Prostate gland (tissue), 2 donors: ENCODE measurements at regions not wholly inside any gene's neighbourhood (a gene's known extent, or its start where the extent isn't known, plus 50 kb on each side); places are given as distances from the start of the nearest gene placed in this dataset.

Experiments used
- DNase-seq: peaks from one replicate; pipeline ENCODE4 v3.0.0-alpha.2; 2019; ENCODE audit warnings: low spot score
- H3K27ac ChIP-seq, 2 donors: fragments of 200-600 bp; sonication (generic); 2 replicates each; pipeline ENCODE4 v1.5.1; 2017 to 2019
- H3K27me3 ChIP-seq: fragments of 200-600 bp; sonication (generic); replicated peaks from 2 replicates; pipeline ENCODE4 v1.5.1; 2019; ENCODE audit not compliant: insufficient read depth
- H3K36me3 ChIP-seq, 2 donors: fragments of 200-600 bp; sonication (generic); 1 replicate in 1 of 2; 2 replicates in 1 of 2; pipeline versions ENCODE4 v1.5.1 to v1.8.1; 2017 to 2019
- H3K4me1 ChIP-seq: fragments of 200-600 bp; sonication (generic); replicated peaks from 2 replicates; pipeline ENCODE4 v1.5.1; 2019
- H3K4me3 ChIP-seq, 2 donors: fragments of 200-600 bp; sonication (generic); 2 replicates each; pipeline ENCODE4 v1.5.1; 2017 to 2019
- H3K9me3 ChIP-seq: fragments of 200-600 bp; sonication (generic); 2 replicates; pipeline ENCODE4 v1.5.1; 2017
- POLR2A ChIP-seq: fragments of 450-650 bp; IDR thresholded peaks from one replicate; pipeline ENCODE4 v1.6.1; 2016; ENCODE audit warnings: antibody characterized with exemption, mild to moderate bottlenecking
- POLR2AphosphoS5 ChIP-seq: sonication (generic); formaldehyde crosslinking; IDR thresholded peaks from one replicate; pipeline ENCODE4 v1.6.1; 2017; ENCODE audit warnings: antibody characterized with exemption
- WGBS: methylation state at CpG from one replicate; pipeline ENCODE4 v1.1.5; 2018; 5-methylcytosine and 5-hydroxymethylcytosine counted together
- intact Hi-C: fragments of 100-400 bp; cut with DNase I; formaldehyde crosslinking; loops from one replicate; pipeline ENCODE4 v1.14.2; 2022
- TF ChIP-seq, protein P1 (sequence below), 4 experiments: fragments of 200-600 bp in 2 of 4; fragments of 450-650 bp in 2 of 4; sonication (generic) in 2 of 4; IDR thresholded peaks; 1 replicate in 3 of 4; 2 replicates in 1 of 4; pipeline ENCODE4 v1.5.1; 2016 to 2019; ENCODE audit warnings: antibody characterized with exemption in 4 of 4, mild to moderate bottlenecking in 2 of 4, moderate library complexity in 2 of 4

DNA sequence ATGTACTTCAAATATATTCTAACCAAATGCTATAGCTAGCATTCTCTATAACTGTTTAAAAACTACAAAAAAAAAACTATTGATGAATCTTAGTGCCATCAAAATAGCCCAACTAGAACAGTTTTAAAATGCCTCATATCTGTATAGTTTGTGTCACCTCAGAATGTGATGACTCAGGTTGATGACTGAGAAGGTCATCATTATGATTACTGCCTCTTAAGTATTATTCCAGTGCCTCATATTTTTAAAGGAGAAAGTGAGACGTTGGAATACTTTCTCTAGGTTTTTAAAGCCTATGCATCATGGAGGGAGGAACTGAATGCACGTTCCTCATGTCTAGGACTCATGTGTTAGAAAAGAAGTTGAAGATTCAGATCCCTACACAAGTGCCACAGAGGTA is 88.2 kb downstream of the TMA16 start:
- Histone ChIP-seq H3K27me3 (no peaks in the 10 kb centered on the region), H3K9me3 (no peaks in the 10 kb centered on the region), H3K36me3 (no peaks in the 10 kb centered on the region), H3K4me3 (no peak overlapping the region), H3K27ac (no peak overlapping the region), H3K4me1 (no peaks in the 10 kb centered on the region)
- intact Hi-C loops: no loop called here
- 86% methylated on average over 2 of the region's 2 CpGs for WGBS
- TF ChIP-seq POLR2AphosphoS5: no peak
- TF ChIP-seq POLR2A: no peak
- TF ChIP-seq, protein P1, sequence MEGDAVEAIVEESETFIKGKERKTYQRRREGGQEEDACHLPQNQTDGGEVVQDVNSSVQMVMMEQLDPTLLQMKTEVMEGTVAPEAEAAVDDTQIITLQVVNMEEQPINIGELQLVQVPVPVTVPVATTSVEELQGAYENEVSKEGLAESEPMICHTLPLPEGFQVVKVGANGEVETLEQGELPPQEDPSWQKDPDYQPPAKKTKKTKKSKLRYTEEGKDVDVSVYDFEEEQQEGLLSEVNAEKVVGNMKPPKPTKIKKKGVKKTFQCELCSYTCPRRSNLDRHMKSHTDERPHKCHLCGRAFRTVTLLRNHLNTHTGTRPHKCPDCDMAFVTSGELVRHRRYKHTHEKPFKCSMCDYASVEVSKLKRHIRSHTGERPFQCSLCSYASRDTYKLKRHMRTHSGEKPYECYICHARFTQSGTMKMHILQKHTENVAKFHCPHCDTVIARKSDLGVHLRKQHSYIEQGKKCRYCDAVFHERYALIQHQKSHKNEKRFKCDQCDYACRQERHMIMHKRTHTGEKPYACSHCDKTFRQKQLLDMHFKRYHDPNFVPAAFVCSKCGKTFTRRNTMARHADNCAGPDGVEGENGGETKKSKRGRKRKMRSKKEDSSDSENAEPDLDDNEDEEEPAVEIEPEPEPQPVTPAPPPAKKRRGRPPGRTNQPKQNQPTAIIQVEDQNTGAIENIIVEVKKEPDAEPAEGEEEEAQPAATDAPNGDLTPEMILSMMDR (IDR thresholded peaks at IDR 0.05): no peak
- no peak for DNase-seq

DNA sequence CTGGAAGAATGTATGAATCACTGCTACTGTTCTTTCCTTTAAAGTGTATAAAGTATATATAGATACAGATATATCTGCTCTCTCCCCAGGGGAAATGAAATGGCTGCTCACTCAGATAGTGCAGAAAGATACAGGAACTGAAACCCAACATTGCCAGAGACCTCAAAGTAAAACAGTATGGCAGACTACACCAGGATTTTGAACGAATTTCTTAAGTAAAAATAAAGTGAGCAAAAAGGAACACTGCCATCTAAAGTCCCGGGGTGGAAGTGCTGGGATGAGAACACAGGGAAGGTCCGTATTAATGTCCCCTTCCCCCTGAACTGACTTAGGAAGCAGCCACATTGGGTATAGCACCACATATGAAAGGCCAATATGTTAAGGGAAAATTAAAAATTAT is 93.4 kb downstream of the TMA16 start:
- no peak for DNase-seq
- TF ChIP-seq POLR2AphosphoS5: no peak
- TF ChIP-seq POLR2A: no peak
- TF ChIP-seq, protein P1 (IDR thresholded peaks at IDR 0.05): no peak
- no peaks in the 10 kb centered on the region for H3K9me3 ChIP-seq
- no peak overlapping the region for H3K27ac ChIP-seq
- WGBS: 86% methylated on average over 3 of the region's 3 CpGs
- H3K27me3 ChIP-seq: no peaks in the 10 kb centered on the region
- intact Hi-C loops: no loop called here
- no peaks in the 10 kb centered on the region for H3K4me1 ChIP-seq
- H3K4me3 ChIP-seq: no peak overlapping the region
- no peaks in the 10 kb centered on the region for H3K36me3 ChIP-seq

DNA sequence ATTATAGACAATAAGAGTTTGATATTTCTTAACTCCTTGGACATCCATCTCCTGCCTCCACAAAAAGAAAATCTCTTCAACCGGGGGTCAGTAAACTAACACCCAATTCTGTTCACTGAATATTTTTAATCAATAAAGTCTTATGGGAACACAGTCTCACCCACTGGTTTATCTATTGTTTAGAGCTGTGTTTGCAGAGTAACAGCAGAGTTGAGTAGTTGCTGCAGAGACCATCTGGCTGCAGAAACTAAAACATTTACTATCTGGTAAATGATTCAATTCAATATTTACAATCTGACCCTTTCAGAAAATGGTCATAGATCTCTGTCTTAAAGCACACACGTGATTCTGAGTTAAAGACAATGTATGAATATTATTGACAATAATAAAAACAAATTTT is 94.0 kb downstream of the TMA16 start:
- H3K27ac ChIP-seq: no peak overlapping the region
- no peaks in the 10 kb centered on the region for H3K9me3 ChIP-seq
- intact Hi-C loops: no loop called here
- no peak overlapping the region for H3K4me3 ChIP-seq
- no peaks in the 10 kb centered on the region for H3K27me3 ChIP-seq
- H3K36me3 ChIP-seq: no peaks in the 10 kb centered on the region
- no peak for DNase-seq
- no peak for TF ChIP-seq POLR2AphosphoS5
- TF ChIP-seq POLR2A: no peak
- TF ChIP-seq, protein P1 (IDR thresholded peaks at IDR 0.05): no peak
- H3K4me1 ChIP-seq: no peaks in the 10 kb centered on the region
- WGBS: 15% methylated on average over 2 of the region's 2 CpGs

DNA sequence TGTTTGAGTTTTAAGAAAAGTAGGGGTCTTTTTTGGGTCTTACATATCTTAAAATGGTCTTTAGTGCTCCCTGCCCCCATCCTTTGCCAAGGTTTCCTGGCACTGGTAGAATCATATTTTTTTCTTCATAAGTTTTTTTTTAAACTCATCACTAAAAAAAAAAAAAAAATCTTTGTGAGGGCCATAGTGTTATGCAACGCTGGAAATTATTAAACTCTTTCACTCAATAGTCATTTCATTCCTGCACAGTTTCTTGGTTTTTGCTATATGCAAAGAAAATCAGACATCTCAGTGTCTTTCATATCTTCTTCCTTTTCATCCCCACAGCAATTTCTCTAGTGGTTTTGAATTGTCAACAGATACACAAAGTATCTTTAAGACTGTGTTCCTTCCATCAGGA is 95.6 kb downstream of the TMA16 start:
- TF ChIP-seq, protein P1 (IDR thresholded peaks at IDR 0.05): no peak
- TF ChIP-seq POLR2AphosphoS5 (no peak), POLR2A (no peak)
- no peaks in the 10 kb centered on the region for H3K9me3 ChIP-seq
- intact Hi-C loops: no loop called here
- no peak overlapping the region for H3K4me3 ChIP-seq
- no peaks in the 10 kb centered on the region for H3K27me3 ChIP-seq
- no peaks in the 10 kb centered on the region for H3K4me1 ChIP-seq
- WGBS: 72% methylated on average over 1 of the region's 1 CpG
- DNase-seq: no peak
- no peaks in the 10 kb centered on the region for H3K36me3 ChIP-seq
- no peak overlapping the region for H3K27ac ChIP-seq

DNA sequence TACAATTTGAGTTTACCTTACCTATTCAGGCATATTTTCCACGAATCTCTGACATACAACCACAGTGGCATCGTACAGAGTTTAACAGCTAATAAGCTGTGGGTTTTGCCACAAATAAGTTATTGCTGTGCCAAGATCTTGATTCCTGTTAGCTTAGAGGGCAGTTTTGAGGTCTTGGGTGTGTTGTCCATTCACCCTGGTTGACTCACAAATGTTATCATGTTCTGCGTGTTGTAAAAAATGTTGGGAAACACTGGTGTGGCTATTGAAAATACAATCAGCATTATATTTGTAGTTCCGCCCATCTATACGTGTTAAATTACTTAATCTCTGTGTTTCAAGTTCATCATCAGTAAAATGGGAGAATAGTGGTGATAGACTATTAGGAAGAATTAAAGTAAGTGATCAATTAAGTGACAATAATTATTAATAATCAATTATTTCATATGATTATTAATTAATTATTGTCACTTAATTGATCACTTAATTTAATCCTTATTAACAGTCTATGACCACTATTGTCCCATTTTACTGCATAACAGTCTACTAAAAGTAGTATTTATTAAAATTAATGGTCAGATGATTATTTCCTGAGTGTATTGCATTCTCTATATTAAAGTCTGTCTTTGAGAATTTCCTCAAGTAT is 96.3 kb downstream of the TMA16 start:
- TF ChIP-seq POLR2AphosphoS5 (no peak), POLR2A (no peak)
- TF ChIP-seq, protein P1 (IDR thresholded peaks at IDR 0.05): no peak
- intact Hi-C loops: no loop called here
- Histone ChIP-seq H3K36me3 (no peaks in the 10 kb centered on the region), H3K27ac (no peak overlapping the region), H3K9me3 (no peaks in the 10 kb centered on the region), H3K27me3 (no peaks in the 10 kb centered on the region), H3K4me1 (no peaks in the 10 kb centered on the region), H3K4me3 (no peak overlapping the region)
- no peak for DNase-seq
- 76% methylated on average over 5 of the region's 5 CpGs for WGBS
